Smooth muscle cell (in vitro differentiated cells): ENCODE measurements at regions not wholly inside any gene's neighbourhood (a gene's known extent, or its start where the extent isn't known, plus 50 kb on each side); places are given as distances from the start of the nearest gene placed in this dataset.
"Not testable (repeated sequence)": the region's sequence is repeated elsewhere in the genome, so short reads cannot be mapped to it uniquely, and the experiment has no call there.

Experiments
- DNase-seq: peaks from one replicate; lab custom pipeline; 2025; ENCODE audit not compliant: unreplicated experiment; lab: John Stamatoyannopoulos, UW
- H2AFZ ChIP-seq: fragments of 200-600 bp; sonication (generic); 2 replicates; pipeline ENCODE4 v1.6.0; 2016; ENCODE audit warnings: antibody characterized with exemption, low read depth, mild to moderate bottlenecking
- H3F3A ChIP-seq: fragments of 200-600 bp; sonication (generic); 2 replicates; pipeline ENCODE4 v1.6.0; 2017; ENCODE audit warnings: antibody characterized with exemption, low read depth
- H3K27ac ChIP-seq: fragments of 200-600 bp; sonication (generic); 2 replicates; pipeline ENCODE4 v1.5.1; 2016; ENCODE audit warnings: low read depth, mild to moderate bottlenecking
- H3K27me3 ChIP-seq: fragments of 200-600 bp; sonication (generic); 2 replicates; pipeline ENCODE4 v1.6.1; 2016; ENCODE audit warnings: low read depth, mild to moderate bottlenecking
- H3K36me3 ChIP-seq: fragments of 200-600 bp; sonication (generic); 2 replicates; pipeline ENCODE4 v1.5.1; 2016; ENCODE audit warnings: low read depth
- H3K4me1 ChIP-seq: fragments of 200-600 bp; sonication (generic); 2 replicates; pipeline ENCODE4 v1.5.1; 2016; ENCODE audit warnings: low read depth
- H3K4me2 ChIP-seq: fragments of 200-600 bp; sonication (generic); 2 replicates; pipeline ENCODE4 v1.6.0; 2016; ENCODE audit warnings: mild to moderate bottlenecking
- H3K4me3 ChIP-seq: fragments of 200-600 bp; sonication (generic); 2 replicates; pipeline ENCODE4 v1.5.1; 2016; ENCODE audit warnings: mild to moderate bottlenecking
- H3K79me2 ChIP-seq: fragments of 200-600 bp; sonication (generic); 2 replicates; pipeline ENCODE4 v1.6.0; 2016; ENCODE audit warnings: low read depth, mild to moderate bottlenecking
- H3K9ac ChIP-seq: fragments of 200-600 bp; sonication (generic); 2 replicates; pipeline ENCODE4 v1.6.0; 2016; ENCODE audit warnings: low read depth
- H3K9me3 ChIP-seq: fragments of 200-600 bp; sonication (generic); replicated peaks from 2 replicates; pipeline ENCODE4 v1.5.1; 2016; ENCODE audit warnings: low read depth
- H4K20me1 ChIP-seq: fragments of 200-600 bp; sonication (generic); 2 replicates; pipeline ENCODE4 v1.6.0; 2016; ENCODE audit warnings: low read depth
- WGBS: methylation state at CpG from one replicate; pipeline ENCODE4 v1.1.7; 2016; ENCODE audit warnings: low lambda C conversion rate; 5-methylcytosine and 5-hydroxymethylcytosine counted together
- TF ChIP-seq, protein P1 (sequence below): fragments of 200-600 bp; sonication (generic); IDR thresholded peaks from 2 replicates; pipeline ENCODE4 v1.5.1; 2017; ENCODE audit warnings: borderline replicate concordance, mild to moderate bottlenecking, antibody characterized with exemption; ENCODE audit not compliant: insufficient read depth, poor library complexity, severe bottlenecking

DNA sequence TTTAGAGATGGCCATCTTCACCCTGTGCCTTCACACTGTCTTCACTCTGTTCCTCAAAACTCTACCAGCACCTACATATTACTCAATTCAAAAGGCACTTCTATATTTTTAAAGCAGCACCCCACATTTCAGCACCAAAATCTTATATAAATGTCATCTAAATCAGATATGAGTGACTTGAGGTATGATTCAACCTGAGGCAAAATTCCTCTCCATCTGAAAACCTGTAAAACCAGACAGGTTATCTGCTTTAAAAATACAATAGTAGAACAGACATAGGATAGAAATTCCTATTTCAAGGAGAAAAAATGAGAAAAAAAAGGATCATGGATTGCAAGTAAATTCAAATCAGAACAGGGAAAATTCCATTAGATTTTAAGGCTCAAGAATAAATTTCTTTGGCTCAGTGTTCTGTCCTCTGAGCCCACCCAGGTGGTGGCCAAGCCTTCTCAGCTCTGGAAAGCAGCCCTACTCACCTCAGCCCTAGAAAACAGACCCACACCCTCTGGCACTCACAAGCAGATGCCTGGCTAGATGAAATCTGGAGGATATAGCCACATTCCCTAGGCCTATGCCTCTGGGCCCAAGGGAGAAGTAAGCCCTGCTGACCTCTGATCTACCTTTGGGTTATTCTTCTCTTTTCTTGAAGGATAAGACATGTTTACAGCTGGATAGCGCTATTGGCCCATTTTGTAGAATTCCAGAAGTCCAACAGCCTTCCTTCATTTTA lies 211.1 kb upstream of the XIST start:
- H3K9ac ChIP-seq, result no peak overlapping the region
- 55% methylated on average over 1 of the region's 1 CpG for WGBS
- no peak overlapping the region for H3K27ac ChIP-seq
- H3K4me1 ChIP-seq, result no peaks in the 10 kb centered on the region
- TF ChIP-seq, protein P1, sequence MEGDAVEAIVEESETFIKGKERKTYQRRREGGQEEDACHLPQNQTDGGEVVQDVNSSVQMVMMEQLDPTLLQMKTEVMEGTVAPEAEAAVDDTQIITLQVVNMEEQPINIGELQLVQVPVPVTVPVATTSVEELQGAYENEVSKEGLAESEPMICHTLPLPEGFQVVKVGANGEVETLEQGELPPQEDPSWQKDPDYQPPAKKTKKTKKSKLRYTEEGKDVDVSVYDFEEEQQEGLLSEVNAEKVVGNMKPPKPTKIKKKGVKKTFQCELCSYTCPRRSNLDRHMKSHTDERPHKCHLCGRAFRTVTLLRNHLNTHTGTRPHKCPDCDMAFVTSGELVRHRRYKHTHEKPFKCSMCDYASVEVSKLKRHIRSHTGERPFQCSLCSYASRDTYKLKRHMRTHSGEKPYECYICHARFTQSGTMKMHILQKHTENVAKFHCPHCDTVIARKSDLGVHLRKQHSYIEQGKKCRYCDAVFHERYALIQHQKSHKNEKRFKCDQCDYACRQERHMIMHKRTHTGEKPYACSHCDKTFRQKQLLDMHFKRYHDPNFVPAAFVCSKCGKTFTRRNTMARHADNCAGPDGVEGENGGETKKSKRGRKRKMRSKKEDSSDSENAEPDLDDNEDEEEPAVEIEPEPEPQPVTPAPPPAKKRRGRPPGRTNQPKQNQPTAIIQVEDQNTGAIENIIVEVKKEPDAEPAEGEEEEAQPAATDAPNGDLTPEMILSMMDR, result no peak
- no peaks in the 10 kb centered on the region for H3F3A ChIP-seq
- H3K79me2 ChIP-seq, result no peaks in the 10 kb centered on the region
- peaks cover 4% of the 10 kb centered on the region for H3K9me3 ChIP-seq
- H4K20me1 ChIP-seq, result no peaks in the 10 kb centered on the region
- H3K4me3 ChIP-seq, result no peak overlapping the region
- no peak overlapping the region for H3K4me2 ChIP-seq
- DNase-seq, result no peak
- H2AFZ ChIP-seq, result no peak overlapping the region
- H3K36me3 ChIP-seq, result no peaks in the 10 kb centered on the region
- no peaks in the 10 kb centered on the region for H3K27me3 ChIP-seq

DNA sequence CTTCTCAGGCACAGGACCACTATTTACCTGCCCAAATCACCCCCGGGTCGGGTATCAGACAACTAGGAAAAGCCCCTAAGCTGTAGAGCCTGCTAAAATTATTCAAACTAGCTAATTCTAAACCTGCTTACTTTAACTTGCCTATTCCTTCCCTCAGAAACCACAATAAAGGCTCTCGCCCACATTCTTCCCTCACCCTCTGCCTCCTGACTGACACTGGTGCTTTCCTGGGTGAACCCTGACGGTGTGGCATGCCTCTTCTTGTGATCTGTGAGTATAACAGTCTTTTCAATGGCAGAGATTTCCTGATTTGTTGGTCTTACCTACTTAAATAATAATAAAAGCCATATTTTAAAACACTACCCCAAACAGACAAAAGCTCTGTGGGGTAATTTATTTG lies 209.4 kb upstream of the XIST start:
- Histone ChIP-seq H3K9ac (no peak overlapping the region), H3K36me3 (no peaks in the 10 kb centered on the region), H3K27me3 (no peaks in the 10 kb centered on the region), H3K4me2 (no peak overlapping the region), H3K9me3 (no peaks in the 10 kb centered on the region), H2AFZ (no peak overlapping the region), H4K20me1 (no peaks in the 10 kb centered on the region), H3K4me1 (no peaks in the 10 kb centered on the region), H3F3A (no peaks in the 10 kb centered on the region), H3K79me2 (no peaks in the 10 kb centered on the region), H3K4me3 (no peak overlapping the region), H3K27ac (no peak overlapping the region)
- TF ChIP-seq, protein P1, result no peak
- 63% methylated on average over 4 of the region's 4 CpGs for WGBS
- no peak for DNase-seq

DNA sequence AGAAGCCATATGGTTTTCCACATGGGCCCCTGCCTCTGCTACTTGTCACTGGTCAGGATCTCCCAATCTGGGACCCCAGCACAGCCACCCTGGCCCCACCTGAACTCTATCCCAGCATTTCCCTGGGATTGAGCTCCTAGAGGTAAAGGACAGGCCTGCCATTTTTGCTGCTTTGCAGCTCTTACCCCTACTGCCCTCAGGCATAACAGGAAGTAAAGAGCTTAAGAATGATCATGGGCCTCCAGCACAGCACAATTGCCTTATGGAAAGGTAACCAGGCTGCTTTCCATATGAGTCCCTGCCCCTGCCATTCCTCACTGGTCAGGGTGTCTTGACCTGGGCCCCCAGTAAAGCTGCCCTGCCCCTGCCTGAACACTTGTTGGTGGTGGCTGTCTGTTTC lies 196.6 kb upstream of the XIST start:
- H3K9ac ChIP-seq, result no peak overlapping the region
- no peak overlapping the region for H3K4me3 ChIP-seq
- no peak overlapping the region for H3K27ac ChIP-seq
- no peak overlapping the region for H2AFZ ChIP-seq
- H3F3A ChIP-seq, result no peaks in the 10 kb centered on the region
- peaks cover 6% of the 10 kb centered on the region for H3K9me3 ChIP-seq
- no peaks in the 10 kb centered on the region for H3K79me2 ChIP-seq
- no peaks in the 10 kb centered on the region for H4K20me1 ChIP-seq
- H3K27me3 ChIP-seq, result no peaks in the 10 kb centered on the region
- H3K4me2 ChIP-seq, result no peak overlapping the region
- TF ChIP-seq, protein P1, result no peak
- DNase-seq, result no peak
- H3K4me1 ChIP-seq, result no peaks in the 10 kb centered on the region
- H3K36me3 ChIP-seq, result no peaks in the 10 kb centered on the region

DNA sequence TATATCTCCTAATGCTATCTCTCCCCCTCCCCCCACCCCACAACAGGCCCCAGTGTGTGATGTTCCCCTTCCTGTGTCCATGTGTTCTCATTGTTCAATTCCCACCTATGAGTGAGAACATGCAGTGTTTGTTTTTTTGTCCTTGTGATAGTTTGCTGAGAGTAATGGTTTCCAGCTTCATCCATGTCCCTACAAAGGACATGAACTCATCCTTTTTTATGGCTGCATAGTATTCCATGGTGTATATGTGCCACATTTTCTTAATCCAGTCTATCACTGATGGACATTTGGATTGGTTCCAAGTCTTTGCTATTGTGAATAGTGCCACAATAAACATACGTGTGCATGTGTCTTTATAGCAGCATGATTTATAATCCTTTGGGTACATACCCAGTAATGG lies 181.6 kb upstream of the XIST start:
- not testable (repeated sequence) for H3K36me3 ChIP-seq, H3K9ac ChIP-seq, H3K79me2 ChIP-seq, H3K27ac ChIP-seq, H3K4me1 ChIP-seq, H3F3A ChIP-seq, H3K4me2 ChIP-seq, H2AFZ ChIP-seq, DNase-seq, H3K9me3 ChIP-seq, H3K4me3 ChIP-seq, H4K20me1 ChIP-seq, H3K27me3 ChIP-seq
- WGBS, result no CpG with 5 or more reads among the region's 1 CpG

DNA sequence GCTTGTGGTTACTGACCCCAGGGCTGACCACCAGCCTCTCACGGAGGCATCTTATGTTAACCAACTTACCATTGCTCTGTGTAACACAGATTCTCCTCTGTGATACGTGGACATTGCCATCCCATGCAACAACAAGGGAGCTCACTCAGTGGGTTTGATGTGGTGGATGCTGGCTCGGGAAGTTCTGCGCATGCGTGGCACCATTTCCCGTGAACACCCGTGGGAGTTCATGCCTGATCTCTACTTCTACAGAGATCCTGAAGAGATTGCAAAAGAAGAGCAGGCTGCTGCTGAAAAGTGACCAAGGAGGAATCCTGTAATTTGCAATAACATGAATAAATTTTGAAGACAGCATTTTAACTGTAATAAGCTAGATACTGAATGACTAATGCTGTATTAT lies 179.0 kb upstream of the XIST start:
- DNase-seq, H3K9me3 ChIP-seq, H3K4me1 ChIP-seq, H3K4me3 ChIP-seq, H3F3A ChIP-seq, H3K27ac ChIP-seq, H3K9ac ChIP-seq, H3K27me3 ChIP-seq, H3K79me2 ChIP-seq, H4K20me1 ChIP-seq, H3K4me2 ChIP-seq, H2AFZ ChIP-seq, H3K36me3 ChIP-seq: not testable (repeated sequence)
- WGBS, result 88% methylated on average over 7 of the region's 7 CpGs

DNA sequence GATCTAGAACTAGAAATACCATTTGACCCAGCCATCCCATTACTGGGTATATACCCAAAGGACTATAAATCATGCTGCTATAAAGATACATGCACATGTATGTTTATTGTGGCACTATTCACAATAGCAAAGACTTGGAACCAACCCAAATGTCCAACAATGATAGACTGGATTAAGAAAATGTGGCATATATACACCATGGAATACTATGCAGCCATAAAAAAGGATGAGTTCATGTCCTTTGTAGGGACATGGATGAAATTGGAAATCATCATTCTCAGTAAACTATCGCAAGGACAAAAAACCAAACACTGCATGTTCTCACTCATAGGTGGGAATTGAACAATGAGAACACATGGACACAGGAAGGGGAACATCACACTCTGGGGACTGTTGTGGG lies 178.3 kb upstream of the XIST start:
- H3K9me3 ChIP-seq, H2AFZ ChIP-seq, H4K20me1 ChIP-seq, DNase-seq, H3K4me2 ChIP-seq, H3K4me1 ChIP-seq, H3K9ac ChIP-seq, H3K27me3 ChIP-seq, H3F3A ChIP-seq, H3K79me2 ChIP-seq, H3K4me3 ChIP-seq, H3K27ac ChIP-seq, H3K36me3 ChIP-seq: not testable (repeated sequence)
- no CpG with 5 or more reads among the region's 1 CpG for WGBS
